ENCODE measurements at regions not wholly inside any gene's neighbourhood (a gene's known extent, or its start where the extent isn't known, plus 50 kb on each side); places are given as distances from the start of the nearest gene placed in this dataset.

GRCh38 chr13:33381906-33382305, 96.4 kb upstream of the STARD13 start:
- TF ChIP-seq EP300 (IDR thresholded peaks at IDR 0.05) (no peak), CTCF (IDR thresholded peaks at IDR 0.05) (no peak), POLR2A (IDR thresholded peaks at IDR 0.05) (no peak)
- Histone ChIP-seq H3K27ac (no peak overlapping the region), H3K4me3 (no peak overlapping the region), H3K36me3 (no peaks in the 10 kb centered on the region), H3K27me3 (no peaks in the 10 kb centered on the region), H3K9me3 (no peaks in the 10 kb centered on the region), H3K4me1 (no peaks in the 10 kb centered on the region)
- WGBS, 2 donors = 95 to 99% methylated on average over 8 of the region's 8 CpGs
- no peak for DNase-seq (ENCODE audit: low spot score in 2 of 2)

- Histone ChIP-seq H3K4me3 (no peak overlapping the region), H3K27ac (no peak overlapping the region), H3K36me3 (no peaks in the 10 kb centered on the region), H3K4me1 (no peaks in the 10 kb centered on the region), H3K9me3 (no peaks in the 10 kb centered on the region), H3K27me3 (no peaks in the 10 kb centered on the region)
- WGBS, 2 donors = 81 to 87% methylated on average over 12 of the region's 12 CpGs
- TF ChIP-seq CTCF (IDR thresholded peaks at IDR 0.05) (no peak), POLR2A (IDR thresholded peaks at IDR 0.05) (no peak), EP300 (IDR thresholded peaks at IDR 0.05) (no peak)
- DNase-seq (ENCODE audit: low spot score in 2 of 2) = no peak
Observed at GRCh38 chr13:33383724-33384577, 98.4 kb upstream of the STARD13 start.

- Histone ChIP-seq H3K4me1 (no peaks in the 10 kb centered on the region), H3K27ac (no peak overlapping the region), H3K9me3 (no peaks in the 10 kb centered on the region), H3K27me3 (no peaks in the 10 kb centered on the region), H3K36me3 (no peaks in the 10 kb centered on the region), H3K4me3 (no peak overlapping the region)
- TF ChIP-seq CTCF (IDR thresholded peaks at IDR 0.05) = no peak
- no peak for TF ChIP-seq POLR2A (IDR thresholded peaks at IDR 0.05)
- no peak for TF ChIP-seq EP300 (IDR thresholded peaks at IDR 0.05)
- no peak for DNase-seq (ENCODE audit: low spot score in 2 of 2)
- 88 to 90% methylated on average over 8 of the region's 8 CpGs for whole genome bisulfite sequencing, 2 donors
Observed at GRCh38 chr13:33388286-33388998, 102.9 kb upstream of the STARD13 start.

- peaks cover 0 to 9% (median 0%) of the 10 kb centered on the region in 4 donors for H3K9me3 ChIP-seq
- no peak for TF ChIP-seq POLR2A (IDR thresholded peaks at IDR 0.05)
- DNase-seq (ENCODE audit: low spot score in 2 of 2) = no peak
- H3K4me3 ChIP-seq = no peak overlapping the region
- no peaks in the 10 kb centered on the region for H3K4me1 ChIP-seq
- 61 to 74% methylated on average over 4 of the region's 4 CpGs for WGBS, 2 donors
- no peak overlapping the region for H3K27ac ChIP-seq
- no peaks in the 10 kb centered on the region for H3K36me3 ChIP-seq
- no peaks in the 10 kb centered on the region for H3K27me3 ChIP-seq
Observed at GRCh38 chr13:33392794-33393405, 107.3 kb upstream of the STARD13 start.

GRCh38 chr13:33394294-33394932, 108.9 kb upstream of the STARD13 start:
- Histone ChIP-seq H3K4me3 (no peak overlapping the region), H3K4me1 (no peaks in the 10 kb centered on the region), H3K27me3 (no peaks in the 10 kb centered on the region), H3K9me3 (peaks cover 0 to 9% (median 0%) of the 10 kb centered on the region in 4 donors), H3K36me3 (no peaks in the 10 kb centered on the region), H3K27ac (no peak overlapping the region)
- TF ChIP-seq CTCF (IDR thresholded peaks at IDR 0.05) (no peak), POLR2A (IDR thresholded peaks at IDR 0.05) (no peak), EP300 (IDR thresholded peaks at IDR 0.05) (no peak)
- DNase-seq (ENCODE audit: low spot score in 2 of 2) = no peak
- WGBS, 2 donors = 79 to 83% methylated on average over 3 of the region's 3 CpGs
